GM12891 (cell line): ENCODE measurements at regions not wholly inside any gene's neighbourhood (a gene's known extent, or its start where the extent isn't known, plus 50 kb on each side); places are given as distances from the start of the nearest gene placed in this dataset.

ENCODE experiments used
- POLR2A ChIP-seq: IDR thresholded peaks from 2 replicates; pipeline ENCODE4 v1.6.1; 2011; ENCODE audit warnings: low read depth, low read length, control low read depth
- POLR2AphosphoS5 ChIP-seq: IDR thresholded peaks from 2 replicates; pipeline ENCODE4 v1.6.1; 2011; ENCODE audit warnings: low read depth, low read length, control low read depth
- SPI1 ChIP-seq: IDR thresholded peaks from 2 replicates; pipeline ENCODE4 v1.6.1; 2011; ENCODE audit warnings: low read depth, low read length, control low read depth
- TAF1 ChIP-seq: IDR thresholded peaks from 2 replicates; pipeline ENCODE4 v1.6.1; 2011; ENCODE audit warnings: low read depth, low read length, control low read depth

GRCh38 chr4:72991873-72992272 lies 77.6 kb downstream of the COX18 start:
- TF ChIP-seq POLR2A, result no peak
- TF ChIP-seq SPI1, result no peak
- no peak for TF ChIP-seq TAF1
- no peak for TF ChIP-seq POLR2AphosphoS5
